Calu3 (cell line): ENCODE measurements at regions not wholly inside any gene's neighbourhood (a gene's known extent, or its start where the extent isn't known, plus 50 kb on each side); places are given as distances from the start of the nearest gene placed in this dataset.

Experiments
- BruUV-seq: library from RNA; stranded (reverse); fragments of 400-500 nt; replicated peaks from 2 replicates; lab custom pipeline; 2021; lab: Mats Ljungman, UMichigan
- CTCF ChIA-PET: fragments of 300-600 bp; sonication (Branson Sonifier 250); formaldehyde crosslinking; loops from one replicate; lab custom pipeline; 2022; ENCODE audit warnings: antibody characterized with exemption; lab: Charles Lee
- DNase-seq: peaks from one replicate; pipeline ENCODE4 v3.0.0; 2022
- H3K27ac Mint-ChIP-seq: one replicate; pipeline ENCODE4 v1.8.0; 2022; ENCODE audit warnings: mixed read lengths; ENCODE audit not compliant: unreplicated experiment
- H3K27me3 Mint-ChIP-seq: one replicate; pipeline ENCODE4 v1.8.0; 2022; ENCODE audit warnings: mixed read lengths; ENCODE audit not compliant: unreplicated experiment
- H3K36me3 Mint-ChIP-seq: one replicate; pipeline ENCODE4 v1.8.0; 2022; ENCODE audit warnings: mild to moderate bottlenecking, moderate library complexity, mixed read lengths; ENCODE audit not compliant: insufficient read depth, unreplicated experiment
- H3K4me1 Mint-ChIP-seq: one replicate; pipeline ENCODE4 v1.8.0; 2022; ENCODE audit warnings: mild to moderate bottlenecking, low read depth, mixed read lengths; ENCODE audit not compliant: unreplicated experiment
- H3K4me3 Mint-ChIP-seq: one replicate; pipeline ENCODE4 v1.8.0; 2022; ENCODE audit warnings: mild to moderate bottlenecking, low read depth, moderate library complexity, mixed read lengths; ENCODE audit not compliant: unreplicated experiment
- H3K9me3 Mint-ChIP-seq: one replicate; pipeline ENCODE4 v1.8.0; 2022; ENCODE audit warnings: low read depth, mixed read lengths; ENCODE audit not compliant: unreplicated experiment
- CTCF ChIP-seq: fragments of 200-600 bp; IDR thresholded peaks from one replicate; pipeline ENCODE4 v1.8.0; 2022; ENCODE audit warnings: antibody characterized with exemption; ENCODE audit not compliant: unreplicated experiment
- intact Hi-C: fragments of 100-400 bp; cut with micrococcal nuclease; formaldehyde crosslinking; loops from one replicate; pipeline ENCODE4 v1.10.0; 2022; ENCODE audit not compliant: unreplicated experiment

GRCh38 chr2:832635-833034 is 118.0 kb upstream of the SNTG2 start:
- intact Hi-C loops: no loop called here
- TF ChIP-seq CTCF: no peak
- no peak overlapping the region for H3K4me3 Mint-ChIP-seq
- H3K9me3 Mint-ChIP-seq: peaks cover 14% of the 10 kb centered on the region
- no TSS peak for BruUV-seq
- no peaks in the 10 kb centered on the region for H3K36me3 Mint-ChIP-seq
- DNase-seq: no peak
- no peaks in the 10 kb centered on the region for H3K4me1 Mint-ChIP-seq
- H3K27me3 Mint-ChIP-seq: no peaks in the 10 kb centered on the region
- CTCF ChIA-PET: no interaction called here
- H3K27ac Mint-ChIP-seq: no peak overlapping the region

GRCh38 chr2:831622-832021 is 119.0 kb upstream of the SNTG2 start:
- CTCF ChIA-PET: no interaction called here
- no peaks in the 10 kb centered on the region for H3K36me3 Mint-ChIP-seq
- no peak overlapping the region for H3K4me3 Mint-ChIP-seq
- peaks cover 14% of the 10 kb centered on the region for H3K9me3 Mint-ChIP-seq
- H3K27ac Mint-ChIP-seq: no peak overlapping the region
- no peaks in the 10 kb centered on the region for H3K4me1 Mint-ChIP-seq
- no peak for DNase-seq
- intact Hi-C loops: no loop called here
- H3K27me3 Mint-ChIP-seq: no peaks in the 10 kb centered on the region
- no TSS peak for BruUV-seq
- no peak for TF ChIP-seq CTCF

DNA sequence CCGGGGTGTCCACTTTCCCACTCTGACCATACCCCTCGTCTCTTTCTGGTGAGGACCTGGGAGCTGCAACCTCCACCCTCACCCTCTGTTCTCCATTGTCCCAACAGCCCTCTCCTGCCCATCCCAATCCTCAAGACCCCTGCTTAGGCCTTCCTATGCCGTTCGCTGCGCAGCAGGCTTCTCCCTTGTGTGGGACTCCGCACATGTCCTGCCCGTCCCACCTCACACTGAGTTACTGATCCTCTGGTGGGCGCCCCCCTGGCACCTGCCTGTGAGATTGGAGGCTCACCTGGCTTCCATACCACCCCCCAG is 119.5 kb upstream of the SNTG2 start:
- intact Hi-C loops: no loop called here
- DNase-seq: no peak
- TF ChIP-seq CTCF: no peak
- CTCF ChIA-PET: no interaction called here
- Mint-ChIP-seq H3K4me1 (no peaks in the 10 kb centered on the region), H3K27ac (no peak overlapping the region), H3K36me3 (no peaks in the 10 kb centered on the region), H3K4me3 (no peak overlapping the region), H3K9me3 (peaks cover 16% of the 10 kb centered on the region), H3K27me3 (no peaks in the 10 kb centered on the region)
- no TSS peak for BruUV-seq

GRCh38 chr2:830419-831224 is 120.0 kb upstream of the SNTG2 start:
- no peaks in the 10 kb centered on the region for H3K36me3 Mint-ChIP-seq
- CTCF ChIA-PET: no interaction called here
- TF ChIP-seq CTCF: no peak
- no peak overlapping the region for H3K4me3 Mint-ChIP-seq
- H3K4me1 Mint-ChIP-seq: no peaks in the 10 kb centered on the region
- intact Hi-C loops: no loop called here
- H3K9me3 Mint-ChIP-seq: peaks cover 16% of the 10 kb centered on the region
- H3K27me3 Mint-ChIP-seq: no peaks in the 10 kb centered on the region
- no TSS peak for BruUV-seq
- H3K27ac Mint-ChIP-seq: no peak overlapping the region
- no peak for DNase-seq
